ENCODE measurements at regions not wholly inside any gene's neighbourhood (a gene's known extent, or its start where the extent isn't known, plus 50 kb on each side); places are given as distances from the start of the nearest gene placed in this dataset.

DNA sequence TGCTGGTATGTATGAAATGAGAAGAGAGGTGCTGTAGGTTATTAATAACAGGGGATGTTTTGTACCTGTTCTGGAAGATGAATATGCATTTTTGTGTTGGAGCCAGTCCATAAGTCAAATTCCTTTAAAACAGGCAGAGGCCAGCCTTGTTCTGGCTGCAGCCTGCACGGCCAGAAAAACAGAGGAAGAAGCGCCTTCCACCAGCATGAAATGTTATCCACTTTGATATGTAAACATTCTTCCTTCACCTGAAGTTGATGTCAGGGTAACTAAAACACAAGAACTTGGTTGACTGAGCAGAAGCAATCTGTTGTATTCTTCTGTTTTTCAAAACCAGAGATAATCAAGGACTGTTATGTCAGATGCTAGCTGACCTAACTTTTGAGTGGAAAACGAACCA is 237.9 kb upstream of the PLEKHG7 start:
- Mint-ChIP-seq H3K27me3 (ENCODE audit: insufficient read depth) (peaks cover 3% of the 10 kb centered on the region; the same call in 1 of the 2 replicates), H3K4me1 (ENCODE audit: low read depth) (peaks cover 13% of the 10 kb centered on the region), H3K4me3 (no peak overlapping the region), H3K9me3 (no peaks in the 10 kb centered on the region), H3K27ac (no peak overlapping the region), H3K36me3 (ENCODE audit: low read depth) (no peaks in the 10 kb centered on the region)
- DNase-seq, result no peak
- TF ChIP-seq CTCF (IDR thresholded peaks at IDR 0.05), result no peak

DNA sequence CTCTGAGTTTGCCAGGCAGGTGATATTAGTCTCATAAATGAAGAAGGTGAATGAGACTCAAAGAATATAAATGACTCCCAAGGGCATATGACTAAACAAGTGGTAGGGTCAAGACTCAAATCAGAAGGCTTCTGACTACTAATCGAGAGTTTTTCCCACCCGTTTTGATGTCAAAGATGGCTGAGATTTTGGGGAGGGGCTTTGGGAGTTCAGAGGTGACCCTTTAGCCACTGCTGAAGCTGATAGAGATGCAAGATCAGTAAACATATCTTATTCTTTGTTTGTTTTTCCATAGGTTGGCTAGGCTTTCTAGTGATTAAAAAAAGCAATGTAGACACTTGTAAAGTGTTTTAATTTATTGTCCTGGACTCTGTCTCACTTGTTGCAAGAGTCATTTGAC is 239.6 kb upstream of the PLEKHG7 start:
- DNase-seq, result no peak
- Mint-ChIP-seq H3K27ac (no peak overlapping the region), H3K4me1 (ENCODE audit: low read depth) (peaks cover 5% of the 10 kb centered on the region), H3K27me3 (ENCODE audit: insufficient read depth) (peaks cover 5% of the 10 kb centered on the region; the same call in 1 of the 2 replicates), H3K9me3 (no peaks in the 10 kb centered on the region), H3K36me3 (ENCODE audit: low read depth) (no peaks in the 10 kb centered on the region), H3K4me3 (no peak overlapping the region)
- TF ChIP-seq CTCF (IDR thresholded peaks at IDR 0.05), result no peak

DNA sequence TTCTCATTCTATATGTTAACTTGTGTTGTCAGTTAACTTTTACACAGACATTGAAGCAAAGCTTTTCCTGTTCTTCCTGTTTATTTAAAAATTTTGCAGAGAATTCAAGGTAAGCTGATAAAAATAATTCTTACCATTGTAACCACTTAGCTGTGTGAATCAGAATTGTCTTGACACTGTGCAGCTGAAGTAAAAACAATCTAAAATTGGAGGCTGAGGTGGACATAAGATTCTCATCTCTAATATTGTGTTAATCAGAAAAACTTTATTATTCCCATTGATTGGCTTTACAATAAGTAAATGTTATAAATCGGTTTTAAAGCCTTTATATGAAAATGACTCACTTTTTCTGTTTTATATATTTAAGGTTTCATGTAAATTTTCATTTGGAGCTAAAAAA is 240.3 kb upstream of the PLEKHG7 start:
- H3K4me1 Mint-ChIP-seq (ENCODE audit: low read depth), result no peaks in the 10 kb centered on the region

GRCh38 chr12:92462049-92462448 is 240.7 kb upstream of the PLEKHG7 start:
- H3K4me3 Mint-ChIP-seq, result no peak overlapping the region
- TF ChIP-seq CTCF (IDR thresholded peaks at IDR 0.05), result no peak
- DNase-seq, result no peak

More for the DNA sequence above, 240.3 kb upstream of the PLEKHG7 start:
- no peak for DNase-seq
- Mint-ChIP-seq H3K27me3 (ENCODE audit: insufficient read depth) (peaks cover 5% of the 10 kb centered on the region; the same call in 1 of the 2 replicates), H3K4me3 (no peak overlapping the region), H3K36me3 (ENCODE audit: low read depth) (no peaks in the 10 kb centered on the region), H3K9me3 (no peaks in the 10 kb centered on the region), H3K27ac (no peak overlapping the region)
- TF ChIP-seq CTCF (IDR thresholded peaks at IDR 0.05), result no peak

DNA sequence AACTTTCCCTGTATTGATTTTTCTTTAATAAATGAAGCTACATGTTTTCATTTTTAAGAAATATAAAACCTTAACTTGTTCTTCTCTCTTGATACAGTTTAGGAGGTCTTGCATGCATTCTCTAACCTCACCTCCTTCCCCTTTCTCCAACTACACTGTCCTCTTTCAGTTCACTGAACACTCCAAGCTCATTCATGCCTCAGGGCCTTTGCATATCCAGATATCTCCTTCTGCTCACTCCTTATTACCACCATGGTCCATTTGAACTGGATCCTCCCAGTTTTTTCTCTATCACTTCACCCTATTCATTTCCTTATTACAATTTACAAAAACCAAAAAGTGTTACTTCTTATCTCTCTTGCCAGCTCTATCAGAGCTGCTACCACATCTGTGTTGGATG is 242.9 kb upstream of the PLEKHG7 start:
- H3K27ac Mint-ChIP-seq, result no peak overlapping the region
- no peaks in the 10 kb centered on the region for H3K4me1 Mint-ChIP-seq (ENCODE audit: low read depth)
- H3K36me3 Mint-ChIP-seq (ENCODE audit: low read depth), result no peaks in the 10 kb centered on the region
- H3K9me3 Mint-ChIP-seq, result no peaks in the 10 kb centered on the region
- no peak for DNase-seq
- H3K4me3 Mint-ChIP-seq, result no peak overlapping the region
- no peak for TF ChIP-seq CTCF (IDR thresholded peaks at IDR 0.05)
- peaks cover 3% of the 10 kb centered on the region; the same call in 1 of the 2 replicates for H3K27me3 Mint-ChIP-seq (ENCODE audit: insufficient read depth)

More at GRCh38 chr12:92462049-92462448, 240.7 kb upstream of the PLEKHG7 start:
- H3K4me1 Mint-ChIP-seq (ENCODE audit: low read depth), result no peaks in the 10 kb centered on the region
- no peak overlapping the region for H3K27ac Mint-ChIP-seq
- H3K9me3 Mint-ChIP-seq, result no peaks in the 10 kb centered on the region
- no peaks in the 10 kb centered on the region for H3K36me3 Mint-ChIP-seq (ENCODE audit: low read depth)
- peaks cover 5% of the 10 kb centered on the region; the same call in 1 of the 2 replicates for H3K27me3 Mint-ChIP-seq (ENCODE audit: insufficient read depth)

GRCh38 chr12:92458996-92459395 is 243.8 kb upstream of the PLEKHG7 start:
- no peak overlapping the region for H3K27ac Mint-ChIP-seq
- H3K36me3 Mint-ChIP-seq (ENCODE audit: low read depth), result no peaks in the 10 kb centered on the region
- no peak overlapping the region for H3K4me3 Mint-ChIP-seq
- no peak for DNase-seq
- H3K4me1 Mint-ChIP-seq (ENCODE audit: low read depth), result no peaks in the 10 kb centered on the region
- no peak for TF ChIP-seq CTCF (IDR thresholded peaks at IDR 0.05)
- no peaks in the 10 kb centered on the region for H3K9me3 Mint-ChIP-seq
- H3K27me3 Mint-ChIP-seq (ENCODE audit: insufficient read depth), result peaks cover 3% of the 10 kb centered on the region; the same call in 1 of the 2 replicates

Measured in HFFc6 (cell line).